Subcutaneous abdominal adipose tissue (tissue), 5 donors: ENCODE measurements at regions not wholly inside any gene's neighbourhood (a gene's known extent, or its start where the extent isn't known, plus 50 kb on each side); places are given as distances from the start of the nearest gene placed in this dataset.

Experiments
- H3K27ac ChIP-seq: one replicate; pipeline ENCODE4 v1.7.0; 2013; ENCODE audit warnings: low read depth, mild to moderate bottlenecking, inconsistent platforms, low read length, moderate library complexity
- H3K27me3 ChIP-seq, 5 donors: one replicate each; pipeline ENCODE4 v1.7.0; 2013; ENCODE audit warnings: low read length in 5 of 5, inconsistent platforms in 1 of 5; ENCODE audit not compliant: control insufficient read depth in 5 of 5, insufficient read depth in 4 of 5
- H3K36me3 ChIP-seq, 5 donors: one replicate each; pipeline ENCODE4 v1.7.0; 2013; ENCODE audit warnings: low read length in 5 of 5; ENCODE audit not compliant: control insufficient read depth in 5 of 5, insufficient read depth in 5 of 5
- H3K4me1 ChIP-seq, 5 donors: one replicate each; pipeline ENCODE4 v1.7.0; 2013; ENCODE audit warnings: low read length in 5 of 5, mild to moderate bottlenecking in 3 of 5, moderate library complexity in 1 of 5; ENCODE audit not compliant: control insufficient read depth in 5 of 5, insufficient read depth in 5 of 5
- H3K4me3 ChIP-seq, 5 donors: one replicate each; pipeline ENCODE4 v1.7.0; 2013; ENCODE audit warnings: low read length in 5 of 5, low read depth in 1 of 5
- H3K9ac ChIP-seq, 5 donors: one replicate each; pipeline ENCODE4 v1.7.0; 2013; ENCODE audit warnings: low read length in 5 of 5, mild to moderate bottlenecking in 4 of 5, moderate library complexity in 3 of 5
- H3K9me3 ChIP-seq, 5 donors: one replicate each; pipeline ENCODE4 v1.7.0; 2013; ENCODE audit warnings: low read length in 5 of 5; ENCODE audit not compliant: control insufficient read depth in 5 of 5
- donor health status: healthy.
- donor health status: healthy.
- donor health status: healthy.
- donor health status: healthy.
- donor health status: healthy.

- H3K9ac ChIP-seq: no peak overlapping the region
- H3K36me3 ChIP-seq: no peaks in the 10 kb centered on the region
- no peaks in the 10 kb centered on the region for H3K4me1 ChIP-seq
- H3K27me3 ChIP-seq: no peaks in the 10 kb centered on the region
- no peak overlapping the region for H3K27ac ChIP-seq
- H3K9me3 ChIP-seq: no peaks in the 10 kb centered on the region
- no peak overlapping the region for H3K4me3 ChIP-seq
Measured at GRCh38 chr5:28234356-28234968, 1196.1 kb upstream of the CDH9 start.

- H3K27me3 ChIP-seq: no peaks in the 10 kb centered on the region
- no peak overlapping the region for H3K27ac ChIP-seq
- no peaks in the 10 kb centered on the region for H3K4me1 ChIP-seq
- H3K9me3 ChIP-seq: no peaks in the 10 kb centered on the region
- no peaks in the 10 kb centered on the region for H3K36me3 ChIP-seq
- no peak overlapping the region for H3K4me3 ChIP-seq
- no peak overlapping the region for H3K9ac ChIP-seq
Measured at GRCh38 chr5:28226407-28226806, 1188.0 kb upstream of the CDH9 start.

GRCh38 chr5:28219539-28219938 lies 1181.2 kb upstream of the CDH9 start:
- Histone ChIP-seq H3K9ac (no peak overlapping the region), H3K27ac (no peak overlapping the region), H3K4me3 (no peak overlapping the region), H3K36me3 (no peaks in the 10 kb centered on the region), H3K9me3 (peaks cover 0 to 3% (median 0%) of the 10 kb centered on the region in 5 donors), H3K27me3 (no peaks in the 10 kb centered on the region), H3K4me1 (no peaks in the 10 kb centered on the region)

- no peak overlapping the region for H3K9ac ChIP-seq
- no peaks in the 10 kb centered on the region for H3K4me1 ChIP-seq
- H3K36me3 ChIP-seq: no peaks in the 10 kb centered on the region
- no peak overlapping the region for H3K27ac ChIP-seq
- H3K4me3 ChIP-seq: no peak overlapping the region
- peaks cover 0 to 9% (median 0%) of the 10 kb centered on the region in 5 donors for H3K9me3 ChIP-seq
- H3K27me3 ChIP-seq: no peaks in the 10 kb centered on the region
Measured at GRCh38 chr5:28217695-28218094, 1179.3 kb upstream of the CDH9 start.

GRCh38 chr5:28216939-28217360 lies 1178.6 kb upstream of the CDH9 start:
- Histone ChIP-seq H3K9me3 (peaks cover 0 to 9% (median 0%) of the 10 kb centered on the region in 5 donors), H3K4me1 (no peaks in the 10 kb centered on the region)

GRCh38 chr5:28215091-28215490 lies 1176.7 kb upstream of the CDH9 start:
- Histone ChIP-seq H3K9me3 (peaks cover 0 to 9% (median 0%) of the 10 kb centered on the region in 5 donors), H3K4me1 (no peaks in the 10 kb centered on the region), H3K9ac (no peak overlapping the region), H3K27ac (no peak overlapping the region), H3K36me3 (no peaks in the 10 kb centered on the region), H3K27me3 (no peaks in the 10 kb centered on the region), H3K4me3 (no peak overlapping the region)

More at GRCh38 chr5:28216939-28217360, 1178.6 kb upstream of the CDH9 start:
- Histone ChIP-seq H3K9ac (no peak overlapping the region), H3K27me3 (no peaks in the 10 kb centered on the region), H3K27ac (no peak overlapping the region), H3K4me3 (no peak overlapping the region), H3K36me3 (no peaks in the 10 kb centered on the region)

- H3K4me1 ChIP-seq: no peaks in the 10 kb centered on the region
- H3K4me3 ChIP-seq: no peak overlapping the region
- H3K27me3 ChIP-seq: no peaks in the 10 kb centered on the region
- H3K9me3 ChIP-seq: peaks cover 0 to 9% (median 0%) of the 10 kb centered on the region in 5 donors
- H3K27ac ChIP-seq: no peak overlapping the region
- no peaks in the 10 kb centered on the region for H3K36me3 ChIP-seq
- no peak overlapping the region for H3K9ac ChIP-seq
Measured at GRCh38 chr5:28214292-28214691, 1175.9 kb upstream of the CDH9 start.

GRCh38 chr5:28208356-28208755 lies 1170.0 kb upstream of the CDH9 start:
- no peaks in the 10 kb centered on the region for H3K27me3 ChIP-seq
- H3K9ac ChIP-seq: no peak overlapping the region
- peaks cover 0 to 3% (median 0%) of the 10 kb centered on the region in 5 donors for H3K9me3 ChIP-seq
- H3K4me1 ChIP-seq: no peaks in the 10 kb centered on the region
- H3K36me3 ChIP-seq: no peaks in the 10 kb centered on the region
- no peak overlapping the region for H3K4me3 ChIP-seq
- no peak overlapping the region for H3K27ac ChIP-seq

- no peaks in the 10 kb centered on the region for H3K9me3 ChIP-seq
- H3K27me3 ChIP-seq: no peaks in the 10 kb centered on the region
- H3K4me3 ChIP-seq: no peak overlapping the region
- no peaks in the 10 kb centered on the region for H3K4me1 ChIP-seq
- H3K9ac ChIP-seq: no peak overlapping the region
- H3K27ac ChIP-seq: no peak overlapping the region
- no peaks in the 10 kb centered on the region for H3K36me3 ChIP-seq
Measured at GRCh38 chr5:28190011-28190410, 1151.6 kb upstream of the CDH9 start.

- H3K27me3 ChIP-seq: no peaks in the 10 kb centered on the region
- H3K4me3 ChIP-seq: no peak overlapping the region
- no peak overlapping the region for H3K9ac ChIP-seq
- no peaks in the 10 kb centered on the region for H3K4me1 ChIP-seq
- no peak overlapping the region for H3K27ac ChIP-seq
- H3K36me3 ChIP-seq: no peaks in the 10 kb centered on the region
- H3K9me3 ChIP-seq: peaks cover 0 to 20% (median 4%) of the 10 kb centered on the region in 5 donors
Measured at GRCh38 chr5:28174691-28175090, 1136.3 kb upstream of the CDH9 start.
